ENCODE measurements at regions not wholly inside any gene's neighbourhood (a gene's known extent, or its start where the extent isn't known, plus 50 kb on each side); places are given as distances from the start of the nearest gene placed in this dataset.

DNA sequence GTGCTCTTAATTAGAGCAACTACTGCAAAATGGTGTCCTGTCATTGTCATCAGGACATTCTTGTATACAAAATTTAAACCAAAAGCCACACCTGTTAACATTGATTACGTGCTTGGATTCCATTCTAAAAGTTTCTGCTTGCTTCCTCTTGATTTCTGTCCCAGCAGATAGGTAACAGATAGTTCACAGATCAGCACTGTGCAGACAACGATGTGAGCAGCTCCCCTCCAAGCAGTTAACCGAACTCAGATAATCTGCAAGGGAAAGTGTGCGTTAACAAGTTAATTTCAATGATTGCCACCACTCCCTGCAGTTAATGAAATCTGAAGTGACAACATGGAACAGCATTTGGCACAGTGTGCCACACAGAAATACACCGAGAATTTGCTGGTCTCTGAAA, 54.4 kb upstream of the RELL1 start:
- intact Hi-C loops (cut with DNase I; ENCODE audit: low total_unique reads): no loop called here
- H3K36me3 ChIP-seq: no peaks in the 10 kb centered on the region

GRCh38 chr4:37737466-37737865, 51.3 kb upstream of the RELL1 start:
- TF ChIP-seq CTCF (IDR thresholded peaks at IDR 0.05): no peak
- intact Hi-C loops (cut with DNase I; ENCODE audit: low total_unique reads): no loop called here
- Histone ChIP-seq H3K4me1 (no peaks in the 10 kb centered on the region), H3K27ac (no peak overlapping the region), H3K4me3 (no peak overlapping the region), H3K27me3 (no peaks in the 10 kb centered on the region), H3K36me3 (no peaks in the 10 kb centered on the region), H3K9me3 (no peaks in the 10 kb centered on the region)
- no peak for DNase-seq

More for the DNA sequence above, 54.4 kb upstream of the RELL1 start:
- no peak overlapping the region for H3K27ac ChIP-seq
- no peaks in the 10 kb centered on the region for H3K9me3 ChIP-seq
- H3K4me3 ChIP-seq: no peak overlapping the region
- no peak for DNase-seq
- H3K4me1 ChIP-seq: no peaks in the 10 kb centered on the region
- no peaks in the 10 kb centered on the region for H3K27me3 ChIP-seq
- no peak for TF ChIP-seq CTCF (IDR thresholded peaks at IDR 0.05)
